IMR-90 (cell line): ENCODE measurements at regions not wholly inside any gene's neighbourhood (a gene's known extent, or its start where the extent isn't known, plus 50 kb on each side); places are given as distances from the start of the nearest gene placed in this dataset.
A peak's percentile ranks its signal among the peaks of the same experiment; 100 is the strongest.

Experiments
- ATAC-seq: fragments of 200-7000 bp; cut with Tn5 transposase; 2 replicates; pipeline ENCODE4 v1.9.1; 2020; ENCODE audit warnings: low read depth, mild to moderate bottlenecking, moderate library complexity
- BruUV-seq: library from RNA; stranded (reverse); fragments of 400-500 nt; replicated peaks from 2 replicates; lab custom pipeline; 2021; lab: Mats Ljungman, UMichigan
- CTCF ChIA-PET: fragments of 300-600 bp; formaldehyde crosslinking; extraction: SDS; loops from one replicate; lab custom pipeline; 2021; ENCODE audit warnings: antibody characterized with exemption; lab: Yijun Ruan, JAX
- POLR2A ChIA-PET: fragments of 300-600 bp; sonication (Branson Sonifier 250); formaldehyde crosslinking; loops from one replicate; lab custom pipeline; 2022; ENCODE audit warnings: antibody characterized with exemption; ENCODE audit not compliant: unreplicated experiment; lab: Charles Lee
- DNase-seq: peaks from one replicate; pipeline ENCODE4 v3.0.0; 2013
- H2AFZ ChIP-seq: replicated peaks from 2 replicates; pipeline ENCODE3; 2013; ENCODE audit warnings: low read length, mild to moderate bottlenecking; ENCODE audit not compliant: poor library complexity
- H2AK5ac ChIP-seq: 2 replicates; pipeline ENCODE4 v1.6.1; 2013; ENCODE audit warnings: low read depth, low read length, inconsistent platforms
- H2AK9ac ChIP-seq: replicated peaks from 2 replicates; pipeline ENCODE3; 2013; ENCODE audit warnings: mild to moderate bottlenecking, low read depth, low read length, moderate library complexity; ENCODE audit not compliant: poor library complexity
- H2BK120ac ChIP-seq: 2 replicates; pipeline ENCODE4 v1.6.1; 2013; ENCODE audit warnings: low read depth, low read length, inconsistent platforms
- H2BK15ac ChIP-seq: 3 replicates; pipeline ENCODE4 v1.6.1; 2013; ENCODE audit warnings: low read depth, low read length, inconsistent platforms
- H2BK20ac ChIP-seq: 2 replicates; pipeline ENCODE4 v1.6.1; 2013; ENCODE audit warnings: low read depth, mild to moderate bottlenecking, inconsistent platforms, low read length, moderate library complexity
- H2BK5ac ChIP-seq: 2 replicates; pipeline ENCODE4 v1.6.1; 2013; ENCODE audit warnings: mild to moderate bottlenecking, low read depth, low read length, inconsistent platforms; ENCODE audit not compliant: poor library complexity, severe bottlenecking
- H3K14ac ChIP-seq: replicated peaks from 2 replicates; pipeline ENCODE4 v1.6.1; 2013; ENCODE audit warnings: low read depth, low read length, inconsistent platforms
- H3K18ac ChIP-seq: 2 replicates; pipeline ENCODE4 v1.6.1; 2013; ENCODE audit warnings: low read depth, low read length, control low read depth
- H3K23ac ChIP-seq: 2 replicates; pipeline ENCODE4 v1.6.1; 2013; ENCODE audit warnings: low read depth, low read length, inconsistent platforms
- H3K27ac ChIP-seq: 2 replicates; pipeline ENCODE4 v1.5.1; 2013; ENCODE audit warnings: mild to moderate bottlenecking, control low read depth, low read length; ENCODE audit not compliant: insufficient read depth
- H3K27me3 ChIP-seq: 2 replicates; pipeline ENCODE4 v1.6.1; 2013; ENCODE audit warnings: low read length; ENCODE audit not compliant: control insufficient read depth, insufficient read depth
- H3K36me3 ChIP-seq: 2 replicates; pipeline ENCODE4 v1.6.1; 2013; ENCODE audit warnings: low read length, mixed read lengths; ENCODE audit not compliant: control insufficient read depth, insufficient read depth
- H3K4ac ChIP-seq: 2 replicates; pipeline ENCODE4 v1.6.1; 2013; ENCODE audit warnings: low read depth, low read length, inconsistent platforms
- H3K4me1 ChIP-seq: 2 replicates; pipeline ENCODE4 v1.6.1; 2013; ENCODE audit warnings: low read length, mixed read lengths; ENCODE audit not compliant: control insufficient read depth, insufficient read depth
- H3K4me2 ChIP-seq: 2 replicates; pipeline ENCODE4 v1.6.1; 2013; ENCODE audit warnings: low read depth, mild to moderate bottlenecking, control low read depth, low read length, moderate library complexity
- H3K4me3 ChIP-seq: 2 replicates; pipeline ENCODE4 v1.5.1; 2013; ENCODE audit warnings: low read depth, mild to moderate bottlenecking, control low read depth, low read length, moderate library complexity; ENCODE audit not compliant: insufficient read depth
- H3K56ac ChIP-seq: 2 replicates; pipeline ENCODE4 v1.6.1; 2013; ENCODE audit warnings: low read length, inconsistent platforms; ENCODE audit not compliant: insufficient read depth; ENCODE audit errors: extremely low read depth
- H3K79me1 ChIP-seq, 2 experiments: 2 replicates each; pipeline ENCODE4 v1.6.1; 2013; ENCODE audit warnings: low read length in 2 of 2, inconsistent platforms in 1 of 2, low read depth in 1 of 2
- H3K9ac ChIP-seq: 2 replicates; pipeline ENCODE4 v1.6.1; 2013; ENCODE audit warnings: low read depth, low read length, control low read depth
- H3K9me1 ChIP-seq: 2 replicates; pipeline ENCODE4 v1.6.1; 2013; ENCODE audit warnings: low read length, inconsistent platforms; ENCODE audit not compliant: insufficient read depth
- H3K9me3 ChIP-seq: 2 replicates; pipeline ENCODE4 v1.6.1; 2013; ENCODE audit warnings: low read length; ENCODE audit not compliant: control insufficient read depth, insufficient read depth
- H4K20me1 ChIP-seq: 2 replicates; pipeline ENCODE4 v1.6.1; 2013; ENCODE audit warnings: low read length, inconsistent platforms; ENCODE audit not compliant: insufficient read depth
- H4K5ac ChIP-seq: 2 replicates; pipeline ENCODE4 v1.6.1; 2013; ENCODE audit warnings: mild to moderate bottlenecking, low read depth, low read length, control low read depth
- H4K8ac ChIP-seq, 2 experiments: 2 replicates each; pipeline ENCODE4 v1.6.1; 2013; ENCODE audit warnings: low read depth in 2 of 2, low read length in 2 of 2, control low read depth in 1 of 2, inconsistent platforms in 1 of 2
- H4K91ac ChIP-seq: 2 replicates; pipeline ENCODE4 v1.6.1; 2013; ENCODE audit warnings: low read depth, low read length, inconsistent platforms; ENCODE audit not compliant: insufficient read depth
- BHLHE40 ChIP-seq: fragments of 150-350 bp; IDR thresholded peaks from 2 replicates; pipeline ENCODE4 v1.6.1; 2016; ENCODE audit warnings: mild to moderate bottlenecking, low read depth, low read length
- CEBPB ChIP-seq: IDR thresholded peaks from 2 replicates; pipeline ENCODE4 v1.6.1; 2012; ENCODE audit warnings: low read depth, low read length, improper control_type of control experiment
- CHD1 ChIP-seq: IDR thresholded peaks from 2 replicates; pipeline ENCODE4 v1.6.1; 2012; ENCODE audit warnings: low read depth, low read length, improper control_type of control experiment
- CTCF ChIP-seq: conservative IDR thresholded peaks from 2 replicates; pipeline ENCODE4 v1.5.1; 2012; ENCODE audit warnings: mild to moderate bottlenecking, low read depth, low read length, improper control_type of control experiment
- ELK1 ChIP-seq: fragments of 150-350 bp; IDR thresholded peaks from 2 replicates; pipeline ENCODE4 v1.6.1; 2016; ENCODE audit warnings: low read depth, mild to moderate bottlenecking, low read length, moderate library complexity, borderline replicate concordance
- FOS ChIP-seq: fragments of 150-350 bp; IDR thresholded peaks from 2 replicates; pipeline ENCODE4 v1.6.1; 2016; ENCODE audit warnings: low read depth, low read length
- MAFK ChIP-seq: IDR thresholded peaks from 2 replicates; pipeline ENCODE4 v1.6.1; 2012; ENCODE audit warnings: low read depth, low read length, improper control_type of control experiment
- MAZ ChIP-seq: IDR thresholded peaks from 2 replicates; pipeline ENCODE4 v1.6.1; 2012; ENCODE audit warnings: low read depth, mild to moderate bottlenecking, low read length, improper control_type of control experiment, moderate library complexity, borderline replicate concordance
- MXI1 ChIP-seq: IDR thresholded peaks from 2 replicates; pipeline ENCODE4 v1.6.1; 2012; ENCODE audit warnings: low read depth, mild to moderate bottlenecking, low read length, moderate library complexity, borderline replicate concordance
- NFE2L2 ChIP-seq: fragments of 150-350 bp; IDR thresholded peaks from 2 replicates; pipeline ENCODE4 v1.6.1; 2016; ENCODE audit warnings: low read depth, mild to moderate bottlenecking, low read length
- RAD21 ChIP-seq: IDR thresholded peaks from 2 replicates; pipeline ENCODE4 v1.6.1; 2012; ENCODE audit warnings: low read length, improper control_type of control experiment
- RCOR1 ChIP-seq: IDR thresholded peaks from 2 replicates; pipeline ENCODE4 v1.6.1; 2012; ENCODE audit warnings: mild to moderate bottlenecking, low read length, improper control_type of control experiment; ENCODE audit not compliant: insufficient replicate concordance
- RFX5 ChIP-seq: IDR thresholded peaks from 2 replicates; pipeline ENCODE4 v1.8.0; 2012; ENCODE audit warnings: low read depth, mild to moderate bottlenecking, low read length, moderate library complexity
- SMC3 ChIP-seq: fragments of 150-350 bp; IDR thresholded peaks from 2 replicates; pipeline ENCODE4 v1.6.1; 2016; ENCODE audit warnings: low read depth, mild to moderate bottlenecking, antibody characterized with exemption, low read length, moderate library complexity
- USF2 ChIP-seq: fragments of 150-350 bp; IDR thresholded peaks from 2 replicates; pipeline ENCODE4 v1.6.1; 2017; ENCODE audit warnings: mild to moderate bottlenecking, antibody characterized with exemption, low read length, low read depth
- whole genome bisulfite sequencing, 2 experiments: methylation state at CpG; one replicate each; pipeline versions ENCODE4 v1.1.5 to v1.1.7; 2013; ENCODE audit warnings: missing lambda C conversion rate in 2 of 2; ENCODE audit not compliant: insufficient read length in 1 of 2; ENCODE audit errors: extremely low coverage in 2 of 2; 5-methylcytosine and 5-hydroxymethylcytosine counted together
- dilution Hi-C: fragments of 300-500 bp; cut with HindIII; formaldehyde crosslinking; loops from one replicate; pipeline ENCODE4 v1.14.3; 2018; ENCODE audit warnings: low sequenced_read_pairs; ENCODE audit not compliant: unreplicated experiment
- in situ Hi-C: fragments of 300-500 bp; cut with MboI; formaldehyde crosslinking; loops from 3 replicates; pipeline ENCODE4 v1.14.3; 2019; ENCODE audit warnings: low sequenced_read_pairs, inconsistent platforms, mixed read lengths
- intact Hi-C: fragments of 100-400 bp; cut with micrococcal nuclease; formaldehyde crosslinking; loops from 2 replicates; pipeline ENCODE4 v1.10.0; 2022

GRCh38 chr2:196437626-196438025 lies 201.9 kb upstream of the CCDC150 start:
- Histone ChIP-seq H2BK5ac (no peak overlapping the region), H3K9me3 (no peaks in the 10 kb centered on the region), H4K8ac (no peak overlapping the region), H3K36me3 (no peaks in the 10 kb centered on the region), H2AK9ac (no peak overlapping the region), H3K27ac (no peak overlapping the region), H4K20me1 (no peaks in the 10 kb centered on the region), H3K4ac (no peak overlapping the region), H3K4me2 (no peak overlapping the region), H2BK15ac (no peak overlapping the region), H3K23ac (0 out of 2 replicates have a peak overlapping the region, but pooled peaks have one; percentile 51), H4K5ac (no peak overlapping the region), H2AK5ac (no peak overlapping the region), H3K56ac (no peak overlapping the region), H2BK120ac (no peak overlapping the region), H2AFZ (no peak overlapping the region), H3K4me1 (no peaks in the 10 kb centered on the region), H3K9ac (no peak overlapping the region), H3K4me3 (no peak overlapping the region), H3K9me1 (no peaks in the 10 kb centered on the region), H3K14ac (no peak overlapping the region), H3K18ac (no peak overlapping the region), H2BK20ac (no peak overlapping the region), H4K91ac (no peak overlapping the region), H3K79me1 (no peaks in the 10 kb centered on the region), H3K27me3 (no peaks in the 10 kb centered on the region)
- TF ChIP-seq FOS = no peak
- no peak for TF ChIP-seq NFE2L2
- TF ChIP-seq RFX5 = no peak
- no peak for TF ChIP-seq CTCF
- no peak for TF ChIP-seq CEBPB
- no peak for TF ChIP-seq RCOR1
- TF ChIP-seq RAD21 = no peak
- no peak for TF ChIP-seq BHLHE40
- TF ChIP-seq MXI1 = no peak
- no peak for TF ChIP-seq USF2
- TF ChIP-seq ELK1 = no peak
- TF ChIP-seq CHD1 = no peak
- TF ChIP-seq SMC3 = no peak
- TF ChIP-seq MAZ = no peak
- TF ChIP-seq MAFK = no peak
- no peak for DNase-seq
- no TSS peak for BruUV-seq
- CTCF ChIA-PET = no interaction called here
- POLR2A ChIA-PET = no interaction called here
- intact Hi-C loops = no loop called here
- in situ Hi-C loops = loop anchor here (25.0 kb wide), 1 partner anchor 350 kb away; no protein-coding TSS in a partner anchor
- ATAC-seq = no peak
- dilution Hi-C loops = no loop called here
- 90% methylated on average over 3 of the region's 6 CpGs; no CpG with 5 or more reads in 1 of the 2 experiments for WGBS, 2 experiments
